Progenitor cell of endocrine pancreas (in vitro differentiated cells): ENCODE measurements at regions not wholly inside any gene's neighbourhood (a gene's known extent, or its start where the extent isn't known, plus 50 kb on each side); places are given as distances from the start of the nearest gene placed in this dataset.

Experiments used
- DNase-seq: peaks from one replicate; pipeline ENCODE4 v3.0.0; 2021; ENCODE audit warnings: low spot score; ENCODE audit not compliant: unreplicated experiment
- H3K27ac Mint-ChIP-seq: 2 replicates; pipeline ENCODE4 v1.8.0; 2021; ENCODE audit warnings: mild to moderate bottlenecking, moderate library complexity, mixed read lengths
- H3K27me3 Mint-ChIP-seq: 2 replicates; pipeline ENCODE4 v1.8.0; 2021; ENCODE audit warnings: mixed read lengths
- H3K36me3 Mint-ChIP-seq: 2 replicates; pipeline ENCODE4 v1.8.0; 2022; ENCODE audit warnings: mixed read lengths; ENCODE audit not compliant: insufficient read depth
- H3K4me1 Mint-ChIP-seq: 2 replicates; pipeline ENCODE4 v1.8.0; 2021; ENCODE audit warnings: low read depth, mixed read lengths
- H3K4me3 Mint-ChIP-seq: 2 replicates; pipeline ENCODE4 v1.8.0; 2021; ENCODE audit warnings: low read depth, mild to moderate bottlenecking, moderate library complexity, mixed read lengths
- H3K9me3 Mint-ChIP-seq: 2 replicates; pipeline ENCODE4 v1.8.0; 2021; ENCODE audit warnings: low read depth, mixed read lengths
- TF ChIP-seq, protein P1 (sequence below): fragments of 200-600 bp; sonication (generic); IDR thresholded peaks from one replicate; pipeline ENCODE4 v1.5.0; 2021; ENCODE audit warnings: antibody characterized with exemption, mild to moderate bottlenecking; ENCODE audit not compliant: unreplicated experiment

DNA sequence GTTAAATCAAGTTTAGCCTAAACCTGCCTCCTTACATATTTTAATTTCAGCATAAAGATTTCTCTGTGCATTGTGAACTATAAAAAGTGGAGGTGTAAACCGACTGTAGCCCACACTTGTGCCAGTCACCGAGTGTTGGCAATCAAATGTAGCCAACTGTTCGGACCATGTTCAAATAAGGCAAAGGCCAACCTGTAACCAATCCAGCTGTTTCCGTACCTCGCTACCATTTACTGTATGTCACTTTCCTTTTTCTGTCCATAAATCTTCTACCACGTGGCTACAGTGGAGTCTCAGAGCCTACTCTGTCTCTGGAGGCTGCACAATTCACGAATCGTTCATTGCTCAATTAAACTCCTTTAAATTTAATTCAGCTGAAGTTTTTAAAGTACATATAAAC, 156.0 kb downstream of the SLC25A46 start:
- no peaks in the 10 kb centered on the region for H3K27me3 Mint-ChIP-seq
- H3K9me3 Mint-ChIP-seq, result peaks cover 10% of the 10 kb centered on the region
- TF ChIP-seq, protein P1, sequence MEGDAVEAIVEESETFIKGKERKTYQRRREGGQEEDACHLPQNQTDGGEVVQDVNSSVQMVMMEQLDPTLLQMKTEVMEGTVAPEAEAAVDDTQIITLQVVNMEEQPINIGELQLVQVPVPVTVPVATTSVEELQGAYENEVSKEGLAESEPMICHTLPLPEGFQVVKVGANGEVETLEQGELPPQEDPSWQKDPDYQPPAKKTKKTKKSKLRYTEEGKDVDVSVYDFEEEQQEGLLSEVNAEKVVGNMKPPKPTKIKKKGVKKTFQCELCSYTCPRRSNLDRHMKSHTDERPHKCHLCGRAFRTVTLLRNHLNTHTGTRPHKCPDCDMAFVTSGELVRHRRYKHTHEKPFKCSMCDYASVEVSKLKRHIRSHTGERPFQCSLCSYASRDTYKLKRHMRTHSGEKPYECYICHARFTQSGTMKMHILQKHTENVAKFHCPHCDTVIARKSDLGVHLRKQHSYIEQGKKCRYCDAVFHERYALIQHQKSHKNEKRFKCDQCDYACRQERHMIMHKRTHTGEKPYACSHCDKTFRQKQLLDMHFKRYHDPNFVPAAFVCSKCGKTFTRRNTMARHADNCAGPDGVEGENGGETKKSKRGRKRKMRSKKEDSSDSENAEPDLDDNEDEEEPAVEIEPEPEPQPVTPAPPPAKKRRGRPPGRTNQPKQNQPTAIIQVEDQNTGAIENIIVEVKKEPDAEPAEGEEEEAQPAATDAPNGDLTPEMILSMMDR, result no peak
- H3K36me3 Mint-ChIP-seq, result no peaks in the 10 kb centered on the region
- no peak overlapping the region for H3K27ac Mint-ChIP-seq
- DNase-seq, result no peak
- H3K4me1 Mint-ChIP-seq, result no peaks in the 10 kb centered on the region
- no peak overlapping the region for H3K4me3 Mint-ChIP-seq

DNA sequence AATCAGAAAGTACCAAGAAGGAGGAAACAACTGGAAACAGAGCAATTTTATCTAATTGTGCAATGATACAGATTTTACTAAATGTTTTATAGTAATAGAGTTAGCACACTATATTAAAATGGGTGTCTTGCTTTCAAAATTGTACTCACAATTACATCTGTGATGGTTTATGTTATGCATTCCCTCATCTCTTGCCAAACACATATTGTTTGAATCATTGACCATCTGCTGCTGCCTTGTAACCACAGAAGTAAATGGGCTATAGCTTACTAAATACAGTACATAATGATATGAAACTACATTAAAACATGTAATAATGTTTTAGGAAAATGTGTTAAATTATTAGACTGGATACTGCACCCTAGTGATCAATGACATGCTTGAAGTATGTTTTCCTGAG, 158.1 kb downstream of the SLC25A46 start:
- H3K4me3 Mint-ChIP-seq, result no peak overlapping the region
- no peaks in the 10 kb centered on the region for H3K27me3 Mint-ChIP-seq
- no peak overlapping the region for H3K27ac Mint-ChIP-seq
- DNase-seq, result no peak
- TF ChIP-seq, protein P1, result no peak
- no peaks in the 10 kb centered on the region for H3K36me3 Mint-ChIP-seq
- H3K4me1 Mint-ChIP-seq, result no peaks in the 10 kb centered on the region
- H3K9me3 Mint-ChIP-seq, result no peaks in the 10 kb centered on the region

DNA sequence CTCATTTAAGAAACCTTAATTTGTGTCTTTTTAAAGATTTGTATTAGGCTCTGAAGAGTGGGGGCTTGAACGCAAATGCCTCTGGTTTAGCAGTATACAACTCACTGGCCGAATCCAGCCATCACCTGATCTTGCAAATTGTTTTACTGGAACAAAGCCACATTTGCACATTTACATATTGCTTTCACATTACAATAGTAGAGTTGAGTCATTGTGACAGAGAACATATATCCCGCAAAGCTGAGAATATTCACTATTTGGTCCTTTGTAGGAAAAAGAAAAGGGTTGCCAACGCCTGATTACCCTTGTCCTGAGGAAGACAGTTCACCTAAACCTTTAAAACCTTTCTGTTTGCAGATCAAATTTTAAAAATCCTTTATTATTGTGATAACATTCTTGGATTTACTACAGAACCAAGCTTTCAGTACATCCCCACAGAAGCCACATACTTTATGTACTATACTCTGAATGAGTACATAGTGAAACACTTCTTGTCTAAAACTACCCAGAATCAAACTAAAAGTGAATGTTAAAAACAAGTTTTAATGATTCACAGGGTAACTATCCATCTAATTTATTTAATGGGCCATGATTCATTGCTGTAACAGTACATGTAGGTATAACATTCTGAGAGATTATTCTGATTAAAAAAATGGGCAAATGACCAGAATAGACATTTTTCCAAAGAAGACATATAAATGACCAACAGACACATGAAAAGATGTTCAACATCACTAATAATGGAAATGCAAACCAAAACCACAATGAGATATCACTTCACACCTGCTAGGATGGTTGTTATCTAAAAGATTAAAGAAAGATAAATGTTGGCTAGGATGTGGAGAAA, 161.0 kb downstream of the SLC25A46 start:
- no peak overlapping the region for H3K27ac Mint-ChIP-seq
- no peaks in the 10 kb centered on the region for H3K4me1 Mint-ChIP-seq
- H3K36me3 Mint-ChIP-seq, result no peaks in the 10 kb centered on the region
- no peak for DNase-seq
- TF ChIP-seq, protein P1, result no peak
- no peak overlapping the region for H3K4me3 Mint-ChIP-seq
- H3K9me3 Mint-ChIP-seq, result no peaks in the 10 kb centered on the region
- H3K27me3 Mint-ChIP-seq, result no peaks in the 10 kb centered on the region

DNA sequence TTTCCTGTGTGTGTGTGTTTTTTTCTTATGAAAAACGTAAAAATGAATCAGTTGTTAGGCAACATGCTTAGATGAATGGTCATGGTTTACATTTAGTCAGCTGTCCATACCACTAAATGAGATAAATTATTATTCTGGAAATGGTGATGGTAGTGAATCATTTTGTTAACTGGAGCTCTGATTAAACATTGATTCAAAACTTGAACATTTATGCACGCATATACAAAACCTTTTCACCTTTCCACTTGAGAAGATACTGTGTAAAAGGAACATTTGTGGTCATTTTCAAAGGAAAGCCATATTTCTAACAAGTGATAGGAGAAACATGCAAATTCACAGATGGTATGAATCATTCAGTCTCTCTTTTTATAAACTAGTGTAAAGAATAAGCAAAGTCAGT, 162.0 kb downstream of the SLC25A46 start:
- Mint-ChIP-seq H3K9me3 (no peaks in the 10 kb centered on the region), H3K27me3 (no peaks in the 10 kb centered on the region), H3K4me1 (no peaks in the 10 kb centered on the region), H3K4me3 (no peak overlapping the region), H3K27ac (no peak overlapping the region), H3K36me3 (no peaks in the 10 kb centered on the region)
- DNase-seq, result no peak
- TF ChIP-seq, protein P1, result no peak

DNA sequence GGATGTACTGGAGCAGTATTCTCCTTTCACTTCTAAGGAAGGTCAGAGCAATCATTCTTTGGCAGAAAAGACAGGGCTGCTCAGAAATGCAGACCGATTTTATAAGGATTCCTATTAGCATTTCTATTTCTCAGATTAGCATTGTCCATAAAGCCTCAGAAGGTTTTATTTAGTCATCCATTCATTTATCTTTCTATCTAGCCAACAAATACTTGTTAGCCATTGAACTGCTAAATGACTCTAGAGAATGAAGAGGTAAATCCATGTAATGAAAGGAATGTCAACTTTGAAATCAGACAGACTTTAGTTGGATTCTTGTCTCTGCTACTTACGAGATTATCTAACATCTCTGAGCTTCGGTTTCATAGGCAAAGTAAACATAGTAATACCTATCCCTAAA, 165.2 kb downstream of the SLC25A46 start:
- DNase-seq, result no peak
- no peaks in the 10 kb centered on the region for H3K4me1 Mint-ChIP-seq
- no peak overlapping the region for H3K27ac Mint-ChIP-seq
- peaks cover 5% of the 10 kb centered on the region for H3K9me3 Mint-ChIP-seq
- no peaks in the 10 kb centered on the region for H3K36me3 Mint-ChIP-seq
- TF ChIP-seq, protein P1, result no peak
- H3K27me3 Mint-ChIP-seq, result no peaks in the 10 kb centered on the region
- no peak overlapping the region for H3K4me3 Mint-ChIP-seq
